GM12873 (cell line): ENCODE measurements at regions not wholly inside any gene's neighbourhood (a gene's known extent, or its start where the extent isn't known, plus 50 kb on each side); places are given as distances from the start of the nearest gene placed in this dataset.

ENCODE experiments used
- CTCF ChIP-seq: IDR thresholded peaks from 2 replicates; pipeline ENCODE4 v1.5.1; 2012; ENCODE audit warnings: low read depth, mild to moderate bottlenecking, moderate library complexity, low read length, control low read depth; ENCODE audit not compliant: insufficient read depth; ENCODE audit errors: missing control alignments

DNA sequence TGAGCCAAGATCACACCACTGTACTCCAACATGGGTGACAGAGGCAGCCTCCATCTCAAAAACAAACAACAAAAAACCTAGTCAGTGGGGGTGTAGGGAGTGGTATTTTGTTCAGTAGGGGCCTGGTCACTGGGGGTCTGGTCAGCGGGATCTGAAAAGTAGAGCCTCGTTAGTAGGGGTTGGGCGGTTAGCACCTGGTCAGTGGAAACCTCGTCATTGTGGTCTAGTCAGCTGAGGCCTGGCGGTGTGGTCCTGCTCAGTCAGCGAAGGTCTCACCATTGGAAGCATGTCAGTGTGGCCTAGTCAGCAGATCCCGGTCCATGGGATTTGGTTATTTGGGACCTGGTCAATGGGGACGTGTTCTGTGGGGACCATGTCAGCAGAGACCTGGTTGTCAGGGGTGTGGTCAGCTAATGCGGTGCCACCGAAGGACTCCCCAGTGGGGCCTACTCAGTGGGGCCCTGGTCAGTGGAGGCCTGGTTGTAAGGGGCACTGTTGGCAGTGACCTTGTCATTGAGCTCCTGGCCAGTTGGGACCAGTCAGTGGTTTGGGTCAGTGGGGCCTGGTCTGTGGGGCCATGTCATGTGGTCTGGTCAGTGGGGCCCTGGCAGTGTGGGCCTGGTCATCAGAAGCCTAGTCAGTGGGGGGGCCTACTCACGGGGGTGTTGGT lies 63.0 kb upstream of the TPM4 start:
- no peak for TF ChIP-seq CTCF

DNA sequence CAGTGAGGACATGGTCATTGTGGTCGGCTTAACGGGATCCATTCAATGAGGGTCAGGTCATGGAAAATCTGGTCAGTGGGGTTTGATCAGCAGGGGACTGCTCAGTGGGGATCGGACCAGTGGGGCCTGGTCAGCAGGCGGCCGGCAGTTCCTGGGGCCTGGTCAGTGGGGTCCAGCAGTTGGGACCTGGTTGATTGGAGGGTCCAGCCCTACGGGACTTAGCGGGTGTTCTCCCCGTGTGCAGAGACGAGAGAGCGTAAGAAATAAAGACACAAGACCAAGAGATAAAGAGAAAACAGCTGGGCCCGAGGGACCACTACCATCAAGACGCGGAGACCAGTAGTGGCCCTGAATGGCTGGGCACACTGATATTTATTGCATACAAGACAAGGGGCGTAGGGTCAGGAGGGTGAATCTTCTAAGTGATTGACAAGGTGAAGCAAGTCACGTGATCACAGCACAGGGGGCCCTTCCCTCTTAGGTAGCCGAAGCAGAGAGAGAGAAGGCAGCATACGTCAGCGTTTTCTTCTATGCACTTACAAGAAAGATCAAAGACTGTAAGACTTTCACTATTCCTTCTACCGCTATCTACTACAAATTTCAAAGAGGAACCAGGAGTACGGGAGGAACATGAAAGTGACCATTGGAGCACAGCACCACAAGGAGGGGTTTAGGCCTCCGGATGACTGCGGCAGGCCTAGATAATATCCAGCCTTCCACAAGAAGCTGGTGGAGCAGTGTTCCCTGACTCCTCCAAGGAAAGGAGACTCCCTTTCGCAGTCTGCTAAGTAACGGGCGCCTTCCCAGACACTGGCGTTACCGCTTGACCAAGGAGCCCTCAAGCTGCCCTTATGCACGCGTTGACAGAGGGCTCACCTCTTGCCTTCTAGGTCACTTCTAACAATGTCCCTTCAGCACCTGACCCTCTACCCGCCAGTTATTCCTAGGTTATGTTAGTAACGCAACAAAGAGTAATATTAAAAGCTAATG lies 62.1 kb upstream of the TPM4 start:
- no peak for TF ChIP-seq CTCF

DNA sequence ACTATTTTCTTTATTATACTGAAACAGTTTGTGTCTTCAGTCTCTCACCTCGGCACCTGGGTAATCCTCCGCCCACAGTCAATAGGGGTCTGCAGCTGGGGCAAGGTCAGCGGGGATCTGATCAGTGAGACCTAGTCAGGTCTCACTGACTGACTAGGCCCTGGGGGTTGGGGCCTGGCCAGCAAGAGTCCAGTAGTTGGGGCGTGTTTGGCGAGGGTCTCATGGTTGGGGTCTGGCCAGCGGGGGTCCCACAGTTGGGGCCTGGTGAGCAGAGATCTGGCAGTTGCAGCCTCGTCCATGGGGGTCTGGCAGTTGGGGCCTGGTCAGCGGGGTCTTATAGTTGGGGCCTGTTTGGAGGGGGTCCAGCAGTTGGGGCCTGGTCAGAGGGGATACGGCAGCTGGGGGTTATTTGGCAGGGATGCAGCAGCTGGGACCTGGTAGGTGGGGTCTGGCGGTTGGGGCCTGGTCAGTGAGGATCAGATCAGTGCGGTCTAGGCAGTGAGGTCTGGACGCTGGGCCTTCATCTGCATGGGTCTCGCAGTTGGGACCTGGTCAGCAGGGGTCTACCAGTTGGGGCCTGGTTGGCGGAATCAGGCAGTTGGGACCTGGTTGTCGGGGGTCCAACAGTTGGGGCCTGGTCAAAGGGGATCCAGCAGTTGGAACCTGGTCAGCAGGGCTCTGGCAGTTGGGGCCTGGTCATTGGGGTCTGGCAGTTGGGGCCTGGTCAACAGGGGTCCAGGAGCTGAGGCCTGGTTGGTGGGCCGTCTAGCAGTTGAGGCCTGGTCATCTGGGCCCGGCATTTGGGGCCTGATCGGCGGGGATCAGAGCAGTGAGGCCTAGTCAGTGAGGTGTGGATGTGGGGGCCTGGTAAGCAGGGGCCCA lies 61.1 kb upstream of the TPM4 start:
- no peak for TF ChIP-seq CTCF

- TF ChIP-seq CTCF: no peak
Measured at GRCh38 chr19:16015805-16016173, 60.5 kb upstream of the TPM4 start.

- TF ChIP-seq CTCF: no peak
Measured at GRCh38 chr19:16016226-16017137, 59.8 kb upstream of the TPM4 start.

GRCh38 chr19:16017138-16017490 lies 59.2 kb upstream of the TPM4 start:
- TF ChIP-seq CTCF: no peak
